IMR-90 (cell line): ENCODE measurements at regions not wholly inside any gene's neighbourhood (a gene's known extent, or its start where the extent isn't known, plus 50 kb on each side); places are given as distances from the start of the nearest gene placed in this dataset.

Source experiments
- ATAC-seq: fragments of 200-7000 bp; cut with Tn5 transposase; 2 replicates; pipeline ENCODE4 v1.9.1; 2020; ENCODE audit warnings: low read depth, mild to moderate bottlenecking, moderate library complexity
- BruUV-seq: library from RNA; stranded (reverse); fragments of 400-500 nt; replicated peaks from 2 replicates; lab custom pipeline; 2021; lab: Mats Ljungman, UMichigan
- CTCF ChIA-PET: fragments of 300-600 bp; formaldehyde crosslinking; extraction: SDS; loops from one replicate; lab custom pipeline; 2021; ENCODE audit warnings: antibody characterized with exemption; lab: Yijun Ruan, JAX
- POLR2A ChIA-PET: fragments of 300-600 bp; sonication (Branson Sonifier 250); formaldehyde crosslinking; loops from one replicate; lab custom pipeline; 2022; ENCODE audit warnings: antibody characterized with exemption; ENCODE audit not compliant: unreplicated experiment; lab: Charles Lee
- DNase-seq: peaks from one replicate; pipeline ENCODE4 v3.0.0; 2013
- H2AFZ ChIP-seq: replicated peaks from 2 replicates; pipeline ENCODE3; 2013; ENCODE audit warnings: low read length, mild to moderate bottlenecking; ENCODE audit not compliant: poor library complexity
- H2AK5ac ChIP-seq: 2 replicates; pipeline ENCODE4 v1.6.1; 2013; ENCODE audit warnings: low read depth, low read length, inconsistent platforms
- H2AK9ac ChIP-seq: replicated peaks from 2 replicates; pipeline ENCODE3; 2013; ENCODE audit warnings: mild to moderate bottlenecking, low read depth, low read length, moderate library complexity; ENCODE audit not compliant: poor library complexity
- H2BK120ac ChIP-seq: 2 replicates; pipeline ENCODE4 v1.6.1; 2013; ENCODE audit warnings: low read depth, low read length, inconsistent platforms
- H2BK15ac ChIP-seq: 3 replicates; pipeline ENCODE4 v1.6.1; 2013; ENCODE audit warnings: low read depth, low read length, inconsistent platforms
- H2BK20ac ChIP-seq: 2 replicates; pipeline ENCODE4 v1.6.1; 2013; ENCODE audit warnings: low read depth, mild to moderate bottlenecking, inconsistent platforms, low read length, moderate library complexity
- H2BK5ac ChIP-seq: 2 replicates; pipeline ENCODE4 v1.6.1; 2013; ENCODE audit warnings: mild to moderate bottlenecking, low read depth, low read length, inconsistent platforms; ENCODE audit not compliant: poor library complexity, severe bottlenecking
- H3K14ac ChIP-seq: replicated peaks from 2 replicates; pipeline ENCODE4 v1.6.1; 2013; ENCODE audit warnings: low read depth, low read length, inconsistent platforms
- H3K18ac ChIP-seq: 2 replicates; pipeline ENCODE4 v1.6.1; 2013; ENCODE audit warnings: low read depth, low read length, control low read depth
- H3K23ac ChIP-seq: 2 replicates; pipeline ENCODE4 v1.6.1; 2013; ENCODE audit warnings: low read depth, low read length, inconsistent platforms
- H3K27ac ChIP-seq: 2 replicates; pipeline ENCODE4 v1.5.1; 2013; ENCODE audit warnings: mild to moderate bottlenecking, control low read depth, low read length; ENCODE audit not compliant: insufficient read depth
- H3K27me3 ChIP-seq: 2 replicates; pipeline ENCODE4 v1.6.1; 2013; ENCODE audit warnings: low read length; ENCODE audit not compliant: control insufficient read depth, insufficient read depth
- H3K36me3 ChIP-seq: 2 replicates; pipeline ENCODE4 v1.6.1; 2013; ENCODE audit warnings: low read length, mixed read lengths; ENCODE audit not compliant: control insufficient read depth, insufficient read depth
- H3K4ac ChIP-seq: 2 replicates; pipeline ENCODE4 v1.6.1; 2013; ENCODE audit warnings: low read depth, low read length, inconsistent platforms
- H3K4me1 ChIP-seq: 2 replicates; pipeline ENCODE4 v1.6.1; 2013; ENCODE audit warnings: low read length, mixed read lengths; ENCODE audit not compliant: control insufficient read depth, insufficient read depth
- H3K4me2 ChIP-seq: 2 replicates; pipeline ENCODE4 v1.6.1; 2013; ENCODE audit warnings: low read depth, mild to moderate bottlenecking, control low read depth, low read length, moderate library complexity
- H3K4me3 ChIP-seq: 2 replicates; pipeline ENCODE4 v1.5.1; 2013; ENCODE audit warnings: low read depth, mild to moderate bottlenecking, control low read depth, low read length, moderate library complexity; ENCODE audit not compliant: insufficient read depth
- H3K56ac ChIP-seq: 2 replicates; pipeline ENCODE4 v1.6.1; 2013; ENCODE audit warnings: low read length, inconsistent platforms; ENCODE audit not compliant: insufficient read depth; ENCODE audit errors: extremely low read depth
- H3K79me1 ChIP-seq, 2 experiments: 2 replicates each; pipeline ENCODE4 v1.6.1; 2013; ENCODE audit warnings: low read length in 2 of 2, inconsistent platforms in 1 of 2, low read depth in 1 of 2
- H3K9ac ChIP-seq: 2 replicates; pipeline ENCODE4 v1.6.1; 2013; ENCODE audit warnings: low read depth, low read length, control low read depth
- H3K9me1 ChIP-seq: 2 replicates; pipeline ENCODE4 v1.6.1; 2013; ENCODE audit warnings: low read length, inconsistent platforms; ENCODE audit not compliant: insufficient read depth
- H3K9me3 ChIP-seq: 2 replicates; pipeline ENCODE4 v1.6.1; 2013; ENCODE audit warnings: low read length; ENCODE audit not compliant: control insufficient read depth, insufficient read depth
- H4K20me1 ChIP-seq: 2 replicates; pipeline ENCODE4 v1.6.1; 2013; ENCODE audit warnings: low read length, inconsistent platforms; ENCODE audit not compliant: insufficient read depth
- H4K5ac ChIP-seq: 2 replicates; pipeline ENCODE4 v1.6.1; 2013; ENCODE audit warnings: mild to moderate bottlenecking, low read depth, low read length, control low read depth
- H4K8ac ChIP-seq, 2 experiments: 2 replicates each; pipeline ENCODE4 v1.6.1; 2013; ENCODE audit warnings: low read depth in 2 of 2, low read length in 2 of 2, control low read depth in 1 of 2, inconsistent platforms in 1 of 2
- H4K91ac ChIP-seq: 2 replicates; pipeline ENCODE4 v1.6.1; 2013; ENCODE audit warnings: low read depth, low read length, inconsistent platforms; ENCODE audit not compliant: insufficient read depth
- CEBPB ChIP-seq: IDR thresholded peaks from 2 replicates; pipeline ENCODE4 v1.6.1; 2012; ENCODE audit warnings: low read depth, low read length, improper control_type of control experiment
- ELK1 ChIP-seq: fragments of 150-350 bp; IDR thresholded peaks from 2 replicates; pipeline ENCODE4 v1.6.1; 2016; ENCODE audit warnings: low read depth, mild to moderate bottlenecking, low read length, moderate library complexity, borderline replicate concordance
- FOS ChIP-seq: fragments of 150-350 bp; IDR thresholded peaks from 2 replicates; pipeline ENCODE4 v1.6.1; 2016; ENCODE audit warnings: low read depth, low read length
- MAZ ChIP-seq: IDR thresholded peaks from 2 replicates; pipeline ENCODE4 v1.6.1; 2012; ENCODE audit warnings: low read depth, mild to moderate bottlenecking, low read length, improper control_type of control experiment, moderate library complexity, borderline replicate concordance
- NFE2L2 ChIP-seq: fragments of 150-350 bp; IDR thresholded peaks from 2 replicates; pipeline ENCODE4 v1.6.1; 2016; ENCODE audit warnings: low read depth, mild to moderate bottlenecking, low read length
- POLR2A ChIP-seq: IDR thresholded peaks from 2 replicates; pipeline ENCODE4 v1.6.1; 2012; ENCODE audit warnings: mild to moderate bottlenecking, low read depth, low read length
- RAD21 ChIP-seq: IDR thresholded peaks from 2 replicates; pipeline ENCODE4 v1.6.1; 2012; ENCODE audit warnings: low read length, improper control_type of control experiment
- RCOR1 ChIP-seq: IDR thresholded peaks from 2 replicates; pipeline ENCODE4 v1.6.1; 2012; ENCODE audit warnings: mild to moderate bottlenecking, low read length, improper control_type of control experiment; ENCODE audit not compliant: insufficient replicate concordance
- SMC3 ChIP-seq: fragments of 150-350 bp; IDR thresholded peaks from 2 replicates; pipeline ENCODE4 v1.6.1; 2016; ENCODE audit warnings: low read depth, mild to moderate bottlenecking, antibody characterized with exemption, low read length, moderate library complexity
- WGBS, 2 experiments: methylation state at CpG; one replicate each; pipeline versions ENCODE4 v1.1.5 to v1.1.7; 2013; ENCODE audit warnings: missing lambda C conversion rate in 2 of 2; ENCODE audit not compliant: insufficient read length in 1 of 2; ENCODE audit errors: extremely low coverage in 2 of 2; 5-methylcytosine and 5-hydroxymethylcytosine counted together
- dilution Hi-C: fragments of 300-500 bp; cut with HindIII; formaldehyde crosslinking; loops from one replicate; pipeline ENCODE4 v1.14.3; 2018; ENCODE audit warnings: low sequenced_read_pairs; ENCODE audit not compliant: unreplicated experiment
- in situ Hi-C: fragments of 300-500 bp; cut with MboI; formaldehyde crosslinking; loops from 3 replicates; pipeline ENCODE4 v1.14.3; 2019; ENCODE audit warnings: low sequenced_read_pairs, inconsistent platforms, mixed read lengths
- intact Hi-C: fragments of 100-400 bp; cut with micrococcal nuclease; formaldehyde crosslinking; loops from 2 replicates; pipeline ENCODE4 v1.10.0; 2022
- TF ChIP-seq, protein P1 (sequence below): conservative IDR thresholded peaks from 2 replicates; pipeline ENCODE4 v1.5.1; 2012; ENCODE audit warnings: mild to moderate bottlenecking, low read depth, low read length, improper control_type of control experiment

GRCh38 chr5:54655761-54656160 lies 138.2 kb downstream of the SNX18 start:
- no peak overlapping the region for H3K27ac ChIP-seq
- no TSS peak for BruUV-seq
- H3K79me1 ChIP-seq: peaks cover 0 to 11% of the 10 kb centered on the region in 2 experiments; a peak in 2 of 4 replicates
- H4K8ac ChIP-seq: 0 out of 4 replicates have a peak overlapping the region, but pooled peaks of 1 of the 2 experiments have one; percentile 23
- no peak overlapping the region for H2BK5ac ChIP-seq
- no peak for ATAC-seq
- H4K20me1 ChIP-seq: no peaks in the 10 kb centered on the region
- no peaks in the 10 kb centered on the region for H3K27me3 ChIP-seq
- H3K9me1 ChIP-seq: peaks cover 14% of the 10 kb centered on the region; the same call in 1 of the 2 replicates
- ChIA-PET POLR2A (no interaction called here), CTCF (no interaction called here)
- H3K4ac ChIP-seq: no peak overlapping the region; the same call in 1 of the 2 replicates
- no peak for DNase-seq
- H3K14ac ChIP-seq: peak overlapping the region; percentile 46; the same call in 1 of the 2 replicates
- no peak overlapping the region for H3K4me2 ChIP-seq
- H4K5ac ChIP-seq: no peak overlapping the region
- TF ChIP-seq, protein P1, sequence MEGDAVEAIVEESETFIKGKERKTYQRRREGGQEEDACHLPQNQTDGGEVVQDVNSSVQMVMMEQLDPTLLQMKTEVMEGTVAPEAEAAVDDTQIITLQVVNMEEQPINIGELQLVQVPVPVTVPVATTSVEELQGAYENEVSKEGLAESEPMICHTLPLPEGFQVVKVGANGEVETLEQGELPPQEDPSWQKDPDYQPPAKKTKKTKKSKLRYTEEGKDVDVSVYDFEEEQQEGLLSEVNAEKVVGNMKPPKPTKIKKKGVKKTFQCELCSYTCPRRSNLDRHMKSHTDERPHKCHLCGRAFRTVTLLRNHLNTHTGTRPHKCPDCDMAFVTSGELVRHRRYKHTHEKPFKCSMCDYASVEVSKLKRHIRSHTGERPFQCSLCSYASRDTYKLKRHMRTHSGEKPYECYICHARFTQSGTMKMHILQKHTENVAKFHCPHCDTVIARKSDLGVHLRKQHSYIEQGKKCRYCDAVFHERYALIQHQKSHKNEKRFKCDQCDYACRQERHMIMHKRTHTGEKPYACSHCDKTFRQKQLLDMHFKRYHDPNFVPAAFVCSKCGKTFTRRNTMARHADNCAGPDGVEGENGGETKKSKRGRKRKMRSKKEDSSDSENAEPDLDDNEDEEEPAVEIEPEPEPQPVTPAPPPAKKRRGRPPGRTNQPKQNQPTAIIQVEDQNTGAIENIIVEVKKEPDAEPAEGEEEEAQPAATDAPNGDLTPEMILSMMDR: no peak
- TF ChIP-seq NFE2L2: no peak
- TF ChIP-seq SMC3: no peak
- no peak for TF ChIP-seq ELK1
- TF ChIP-seq CEBPB: no peak
- no peak for TF ChIP-seq RCOR1
- no peak for TF ChIP-seq FOS
- TF ChIP-seq MAZ: no peak
- no peak for TF ChIP-seq POLR2A
- no peak for TF ChIP-seq RAD21
- H4K91ac ChIP-seq: no peak overlapping the region
- no peak overlapping the region for H2AFZ ChIP-seq
- no peaks in the 10 kb centered on the region for H3K36me3 ChIP-seq
- H2AK9ac ChIP-seq: no peak overlapping the region
- H3K9ac ChIP-seq: no peak overlapping the region
- no peak overlapping the region; the same call in 1 of the 2 replicates for H3K18ac ChIP-seq
- H2BK20ac ChIP-seq: no peak overlapping the region
- no peak overlapping the region for H3K56ac ChIP-seq
- no peak overlapping the region for H3K23ac ChIP-seq
- H3K4me3 ChIP-seq: no peak overlapping the region
- in situ Hi-C loops (no loop called here), dilution Hi-C loops (no loop called here), intact Hi-C loops (no loop called here)
- no CpG with 5 or more reads among the region's 2 CpGs for WGBS, 2 experiments
- peaks cover 17% of the 10 kb centered on the region for H3K4me1 ChIP-seq
- H2BK15ac ChIP-seq: 0 out of 3 replicates have a peak overlapping the region, but pooled peaks have one; percentile 59
- no peak overlapping the region for H2BK120ac ChIP-seq
- no peak overlapping the region for H2AK5ac ChIP-seq
- no peaks in the 10 kb centered on the region for H3K9me3 ChIP-seq
